ENCODE measurements at regions not wholly inside any gene's neighbourhood (a gene's known extent, or its start where the extent isn't known, plus 50 kb on each side); places are given as distances from the start of the nearest gene placed in this dataset.

- TF ChIP-seq EZH2 (IDR thresholded peaks at IDR 0.05; ENCODE audit: insufficient read depth, low read length) = no peak
- TF ChIP-seq CTCF (IDR thresholded peaks at IDR 0.05; ENCODE audit: insufficient read depth, low read depth, low read length) = no peak
These were observed 71.0 kb downstream of the TMPRSS5 start for GRCh38 chr11:113634940-113635575.

All from astrocyte (in vitro differentiated cells and primary cell).